ENCODE measurements at regions not wholly inside any gene's neighbourhood (a gene's known extent, or its start where the extent isn't known, plus 50 kb on each side); places are given as distances from the start of the nearest gene placed in this dataset.

DNA sequence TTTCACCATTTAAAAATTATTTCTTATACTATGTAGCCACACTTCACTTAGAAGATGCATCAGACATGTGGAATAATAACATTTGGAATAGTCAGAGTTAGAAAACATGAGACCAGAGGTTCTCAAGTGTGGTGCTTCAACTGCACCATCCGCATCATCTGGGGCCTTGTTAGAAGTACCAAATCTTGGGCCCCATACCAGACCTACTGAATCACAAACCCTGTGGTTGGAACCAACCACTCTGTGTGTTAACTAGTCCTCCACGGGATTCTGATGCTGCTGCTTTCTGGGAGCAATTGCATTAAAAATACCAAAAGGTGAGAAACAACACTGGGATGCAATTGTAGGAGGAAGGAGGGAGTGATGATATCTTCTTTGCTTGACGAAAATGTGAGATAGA, 125.2 kb downstream of the GNAT3 start:
- WGBS = 96% methylated on average over 3 of the region's 3 CpGs
- no peak overlapping the region for H3K9ac ChIP-seq (ENCODE audit: low read depth in 1 of 2, low read length in 2 of 2)
- DNase-seq (ENCODE audit: low spot score) = no peak
- TF ChIP-seq RAD21 (IDR thresholded peaks at IDR 0.05) = no peak
- TF ChIP-seq, protein P1, sequence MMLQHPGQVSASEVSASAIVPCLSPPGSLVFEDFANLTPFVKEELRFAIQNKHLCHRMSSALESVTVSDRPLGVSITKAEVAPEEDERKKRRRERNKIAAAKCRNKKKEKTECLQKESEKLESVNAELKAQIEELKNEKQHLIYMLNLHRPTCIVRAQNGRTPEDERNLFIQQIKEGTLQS (IDR thresholded peaks at IDR 0.05) = no peak
- no peak for TF ChIP-seq HNF4G (IDR thresholded peaks at IDR 0.05)
- TF ChIP-seq FOXA2 (IDR thresholded peaks at IDR 0.05) = no peak
- TF ChIP-seq, protein P2, sequence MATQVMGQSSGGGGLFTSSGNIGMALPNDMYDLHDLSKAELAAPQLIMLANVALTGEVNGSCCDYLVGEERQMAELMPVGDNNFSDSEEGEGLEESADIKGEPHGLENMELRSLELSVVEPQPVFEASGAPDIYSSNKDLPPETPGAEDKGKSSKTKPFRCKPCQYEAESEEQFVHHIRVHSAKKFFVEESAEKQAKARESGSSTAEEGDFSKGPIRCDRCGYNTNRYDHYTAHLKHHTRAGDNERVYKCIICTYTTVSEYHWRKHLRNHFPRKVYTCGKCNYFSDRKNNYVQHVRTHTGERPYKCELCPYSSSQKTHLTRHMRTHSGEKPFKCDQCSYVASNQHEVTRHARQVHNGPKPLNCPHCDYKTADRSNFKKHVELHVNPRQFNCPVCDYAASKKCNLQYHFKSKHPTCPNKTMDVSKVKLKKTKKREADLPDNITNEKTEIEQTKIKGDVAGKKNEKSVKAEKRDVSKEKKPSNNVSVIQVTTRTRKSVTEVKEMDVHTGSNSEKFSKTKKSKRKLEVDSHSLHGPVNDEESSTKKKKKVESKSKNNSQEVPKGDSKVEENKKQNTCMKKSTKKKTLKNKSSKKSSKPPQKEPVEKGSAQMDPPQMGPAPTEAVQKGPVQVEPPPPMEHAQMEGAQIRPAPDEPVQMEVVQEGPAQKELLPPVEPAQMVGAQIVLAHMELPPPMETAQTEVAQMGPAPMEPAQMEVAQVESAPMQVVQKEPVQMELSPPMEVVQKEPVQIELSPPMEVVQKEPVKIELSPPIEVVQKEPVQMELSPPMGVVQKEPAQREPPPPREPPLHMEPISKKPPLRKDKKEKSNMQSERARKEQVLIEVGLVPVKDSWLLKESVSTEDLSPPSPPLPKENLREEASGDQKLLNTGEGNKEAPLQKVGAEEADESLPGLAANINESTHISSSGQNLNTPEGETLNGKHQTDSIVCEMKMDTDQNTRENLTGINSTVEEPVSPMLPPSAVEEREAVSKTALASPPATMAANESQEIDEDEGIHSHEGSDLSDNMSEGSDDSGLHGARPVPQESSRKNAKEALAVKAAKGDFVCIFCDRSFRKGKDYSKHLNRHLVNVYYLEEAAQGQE (IDR thresholded peaks at IDR 0.05) = no peak
- TF ChIP-seq, protein P3, sequence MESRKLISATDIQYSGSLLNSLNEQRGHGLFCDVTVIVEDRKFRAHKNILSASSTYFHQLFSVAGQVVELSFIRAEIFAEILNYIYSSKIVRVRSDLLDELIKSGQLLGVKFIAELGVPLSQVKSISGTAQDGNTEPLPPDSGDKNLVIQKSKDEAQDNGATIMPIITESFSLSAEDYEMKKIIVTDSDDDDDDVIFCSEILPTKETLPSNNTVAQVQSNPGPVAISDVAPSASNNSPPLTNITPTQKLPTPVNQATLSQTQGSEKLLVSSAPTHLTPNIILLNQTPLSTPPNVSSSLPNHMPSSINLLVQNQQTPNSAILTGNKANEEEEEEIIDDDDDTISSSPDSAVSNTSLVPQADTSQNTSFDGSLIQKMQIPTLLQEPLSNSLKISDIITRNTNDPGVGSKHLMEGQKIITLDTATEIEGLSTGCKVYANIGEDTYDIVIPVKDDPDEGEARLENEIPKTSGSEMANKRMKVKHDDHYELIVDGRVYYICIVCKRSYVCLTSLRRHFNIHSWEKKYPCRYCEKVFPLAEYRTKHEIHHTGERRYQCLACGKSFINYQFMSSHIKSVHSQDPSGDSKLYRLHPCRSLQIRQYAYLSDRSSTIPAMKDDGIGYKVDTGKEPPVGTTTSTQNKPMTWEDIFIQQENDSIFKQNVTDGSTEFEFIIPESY (IDR thresholded peaks at IDR 0.05) = no peak
- no peak for TF ChIP-seq NR2F2 (IDR thresholded peaks at IDR 0.05)
- TF ChIP-seq RXRA (IDR thresholded peaks at IDR 0.05) = no peak
- no peak for TF ChIP-seq TAF1 (conservative IDR thresholded peaks at IDR 0.05)
- H3K27me3 ChIP-seq (ENCODE audit: control insufficient read depth in 4 of 4, insufficient read depth in 4 of 4, low read length in 3 of 4) = no peaks in the 10 kb centered on the region
- peaks cover 6 to 24% (median 10%) of the 10 kb centered on the region in 4 donors for H3K4me1 ChIP-seq (ENCODE audit: control insufficient read depth in 4 of 4, insufficient read depth in 4 of 4, low read length in 3 of 4)
- peak overlapping the region in 1 of 2 donors; percentile 7 for H3K27ac ChIP-seq (ENCODE audit: low read depth in 1 of 2, low read length in 2 of 2)
- H3K36me3 ChIP-seq (ENCODE audit: control insufficient read depth in 4 of 4, insufficient read depth in 3 of 4, low read depth in 1 of 4, low read length in 3 of 4) = no peaks in the 10 kb centered on the region
- no peak overlapping the region for H3K4me3 ChIP-seq (ENCODE audit: low read depth in 1 of 3, low read length in 3 of 3)
- H3K9me3 ChIP-seq (ENCODE audit: control insufficient read depth in 4 of 4, low read length in 3 of 4) = no peaks in the 10 kb centered on the region

DNA sequence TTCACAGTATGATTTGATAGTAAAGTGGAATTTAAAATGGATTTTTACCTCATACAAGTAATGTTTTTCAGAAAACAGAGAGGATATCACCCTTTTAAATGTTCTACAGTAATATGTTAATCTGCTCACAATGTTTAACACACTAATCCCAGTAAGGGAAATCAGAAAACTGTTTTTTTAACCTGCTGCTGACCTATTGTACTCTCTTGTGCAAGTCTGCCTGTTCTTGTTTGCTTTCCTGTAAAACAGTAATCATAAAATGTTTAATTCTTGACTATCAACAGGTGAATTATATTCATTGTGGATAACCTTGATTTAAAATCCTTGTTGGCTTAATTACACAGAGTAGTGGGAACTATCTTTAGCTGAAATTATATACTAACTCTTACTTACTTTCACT, 126.4 kb downstream of the GNAT3 start:
- Histone ChIP-seq H3K27me3 (ENCODE audit: control insufficient read depth in 4 of 4, insufficient read depth in 4 of 4, low read length in 3 of 4) (no peaks in the 10 kb centered on the region), H3K4me3 (ENCODE audit: low read depth in 1 of 3, low read length in 3 of 3) (no peak overlapping the region), H3K27ac (ENCODE audit: low read depth in 1 of 2, low read length in 2 of 2) (peak overlapping the region; percentile 63 to 66)

More for the DNA sequence above, 126.4 kb downstream of the GNAT3 start:
- H3K4me1 ChIP-seq (ENCODE audit: control insufficient read depth in 4 of 4, insufficient read depth in 4 of 4, low read length in 3 of 4) = peaks cover 6 to 24% (median 10%) of the 10 kb centered on the region in 4 donors
- TF ChIP-seq, protein P3 (IDR thresholded peaks at IDR 0.05) = peak; percentile 61
- TF ChIP-seq HNF4G (IDR thresholded peaks at IDR 0.05) (peak; percentile 59), TAF1 (conservative IDR thresholded peaks at IDR 0.05) (no peak), YY1 (IDR thresholded peaks at IDR 0.05) (peak; percentile 46), NR2F2 (IDR thresholded peaks at IDR 0.05) (peak; percentile 94), RXRA (IDR thresholded peaks at IDR 0.05) (peak; percentile 77 to 82), FOXA2 (IDR thresholded peaks at IDR 0.05) (peak; percentile 83), JUND (IDR thresholded peaks at IDR 0.05) (peak in 1 of 2 donors; percentile 32), HNF4A (conservative IDR thresholded peaks at IDR 0.05) (peak; percentile 88 to 91), GABPA (IDR thresholded peaks at IDR 0.05 in 1 of 2, conservative IDR thresholded peaks at IDR 0.05 in 1 of 2) (no peak), SP1 (IDR thresholded peaks at IDR 0.05) (peak; percentile 95), FOXA1 (IDR thresholded peaks at IDR 0.05) (peak; percentile 73), RAD21 (IDR thresholded peaks at IDR 0.05) (peak; percentile 40 to 50), EGR1 (IDR thresholded peaks at IDR 0.05; ENCODE audit: low read depth in 2 of 2) (no peak), MAX (IDR thresholded peaks at IDR 0.05) (peak; percentile 51)
- TF ChIP-seq, protein P1 (IDR thresholded peaks at IDR 0.05) = peak; percentile 51
- TF ChIP-seq, protein P4, sequence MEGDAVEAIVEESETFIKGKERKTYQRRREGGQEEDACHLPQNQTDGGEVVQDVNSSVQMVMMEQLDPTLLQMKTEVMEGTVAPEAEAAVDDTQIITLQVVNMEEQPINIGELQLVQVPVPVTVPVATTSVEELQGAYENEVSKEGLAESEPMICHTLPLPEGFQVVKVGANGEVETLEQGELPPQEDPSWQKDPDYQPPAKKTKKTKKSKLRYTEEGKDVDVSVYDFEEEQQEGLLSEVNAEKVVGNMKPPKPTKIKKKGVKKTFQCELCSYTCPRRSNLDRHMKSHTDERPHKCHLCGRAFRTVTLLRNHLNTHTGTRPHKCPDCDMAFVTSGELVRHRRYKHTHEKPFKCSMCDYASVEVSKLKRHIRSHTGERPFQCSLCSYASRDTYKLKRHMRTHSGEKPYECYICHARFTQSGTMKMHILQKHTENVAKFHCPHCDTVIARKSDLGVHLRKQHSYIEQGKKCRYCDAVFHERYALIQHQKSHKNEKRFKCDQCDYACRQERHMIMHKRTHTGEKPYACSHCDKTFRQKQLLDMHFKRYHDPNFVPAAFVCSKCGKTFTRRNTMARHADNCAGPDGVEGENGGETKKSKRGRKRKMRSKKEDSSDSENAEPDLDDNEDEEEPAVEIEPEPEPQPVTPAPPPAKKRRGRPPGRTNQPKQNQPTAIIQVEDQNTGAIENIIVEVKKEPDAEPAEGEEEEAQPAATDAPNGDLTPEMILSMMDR (IDR thresholded peaks at IDR 0.05; ENCODE audit: low read depth, low read length, missing input control) = no peak
- TF ChIP-seq, protein P2 (IDR thresholded peaks at IDR 0.05) = peak; percentile 79
- H3K9me3 ChIP-seq (ENCODE audit: control insufficient read depth in 4 of 4, low read length in 3 of 4) = no peaks in the 10 kb centered on the region
- peak overlapping the region in 1 of 2 donors; percentile 16 for H3K9ac ChIP-seq (ENCODE audit: low read depth in 1 of 2, low read length in 2 of 2)
- H3K36me3 ChIP-seq (ENCODE audit: control insufficient read depth in 4 of 4, insufficient read depth in 3 of 4, low read depth in 1 of 4, low read length in 3 of 4) = no peaks in the 10 kb centered on the region
- no peak for DNase-seq (ENCODE audit: low spot score)

All from liver (tissue), 8 donors.